Nephron progenitor cell (in vitro differentiated cells): ENCODE measurements at regions not wholly inside any gene's neighbourhood (a gene's known extent, or its start where the extent isn't known, plus 50 kb on each side); places are given as distances from the start of the nearest gene placed in this dataset.
A peak's percentile ranks its signal among the peaks of the same experiment; 100 is the strongest.

Source experiments
- DNase-seq: peaks from one replicate; pipeline ENCODE4 v3.0.0; 2021
- H3K27ac Mint-ChIP-seq: 2 replicates; pipeline ENCODE4 v1.8.0; 2021; ENCODE audit warnings: mild to moderate bottlenecking, moderate library complexity, mixed read lengths
- H3K27me3 Mint-ChIP-seq: 2 replicates; pipeline ENCODE4 v1.8.0; 2021; ENCODE audit warnings: mild to moderate bottlenecking, low read depth, mixed read lengths; ENCODE audit not compliant: poor library complexity
- H3K36me3 Mint-ChIP-seq: 2 replicates; pipeline ENCODE4 v1.8.0; 2021; ENCODE audit warnings: low read depth, mixed read lengths
- H3K4me1 Mint-ChIP-seq: 2 replicates; pipeline ENCODE4 v1.8.0; 2021; ENCODE audit warnings: mixed read lengths
- H3K4me3 Mint-ChIP-seq: 2 replicates; pipeline ENCODE4 v1.8.0; 2021; ENCODE audit warnings: mild to moderate bottlenecking, moderate library complexity, mixed read lengths
- H3K9me3 Mint-ChIP-seq: 2 replicates; pipeline ENCODE4 v1.8.0; 2021; ENCODE audit warnings: mild to moderate bottlenecking, moderate library complexity, mixed read lengths
- TF ChIP-seq, protein P1 (sequence below): fragments of 200-600 bp; sonication (generic); IDR thresholded peaks from 2 replicates; pipeline ENCODE4 v1.5.0; 2021; ENCODE audit warnings: antibody characterized with exemption

DNA sequence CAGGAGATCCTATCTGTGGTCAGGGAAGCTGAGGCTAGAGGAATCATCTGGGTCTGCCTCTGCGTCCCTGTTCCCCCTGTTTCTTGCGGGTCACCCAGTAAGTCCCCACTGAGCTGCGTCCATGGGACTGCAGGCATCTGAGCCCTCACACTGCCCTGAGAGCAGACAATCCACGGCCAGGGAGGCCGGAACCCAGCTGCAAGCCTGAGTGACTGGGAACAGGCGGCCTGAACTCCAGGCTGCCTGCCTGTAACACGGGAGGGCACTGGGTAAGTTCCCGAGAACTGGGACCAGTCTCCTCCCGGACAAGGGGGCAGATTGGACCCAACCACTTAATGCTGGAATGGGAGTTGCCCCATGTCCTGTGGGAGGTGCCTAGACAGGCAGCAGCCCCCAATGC lies 727.4 kb downstream of the BRD1 start:
- peaks cover 4% of the 10 kb centered on the region for H3K4me1 Mint-ChIP-seq
- no peak overlapping the region for H3K4me3 Mint-ChIP-seq
- H3K36me3 Mint-ChIP-seq = no peaks in the 10 kb centered on the region
- no peaks in the 10 kb centered on the region for H3K9me3 Mint-ChIP-seq
- TF ChIP-seq, protein P1, sequence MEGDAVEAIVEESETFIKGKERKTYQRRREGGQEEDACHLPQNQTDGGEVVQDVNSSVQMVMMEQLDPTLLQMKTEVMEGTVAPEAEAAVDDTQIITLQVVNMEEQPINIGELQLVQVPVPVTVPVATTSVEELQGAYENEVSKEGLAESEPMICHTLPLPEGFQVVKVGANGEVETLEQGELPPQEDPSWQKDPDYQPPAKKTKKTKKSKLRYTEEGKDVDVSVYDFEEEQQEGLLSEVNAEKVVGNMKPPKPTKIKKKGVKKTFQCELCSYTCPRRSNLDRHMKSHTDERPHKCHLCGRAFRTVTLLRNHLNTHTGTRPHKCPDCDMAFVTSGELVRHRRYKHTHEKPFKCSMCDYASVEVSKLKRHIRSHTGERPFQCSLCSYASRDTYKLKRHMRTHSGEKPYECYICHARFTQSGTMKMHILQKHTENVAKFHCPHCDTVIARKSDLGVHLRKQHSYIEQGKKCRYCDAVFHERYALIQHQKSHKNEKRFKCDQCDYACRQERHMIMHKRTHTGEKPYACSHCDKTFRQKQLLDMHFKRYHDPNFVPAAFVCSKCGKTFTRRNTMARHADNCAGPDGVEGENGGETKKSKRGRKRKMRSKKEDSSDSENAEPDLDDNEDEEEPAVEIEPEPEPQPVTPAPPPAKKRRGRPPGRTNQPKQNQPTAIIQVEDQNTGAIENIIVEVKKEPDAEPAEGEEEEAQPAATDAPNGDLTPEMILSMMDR = no peak
- peaks cover 24% of the 10 kb centered on the region for H3K27me3 Mint-ChIP-seq
- no peak for DNase-seq
- no peak overlapping the region for H3K27ac Mint-ChIP-seq

DNA sequence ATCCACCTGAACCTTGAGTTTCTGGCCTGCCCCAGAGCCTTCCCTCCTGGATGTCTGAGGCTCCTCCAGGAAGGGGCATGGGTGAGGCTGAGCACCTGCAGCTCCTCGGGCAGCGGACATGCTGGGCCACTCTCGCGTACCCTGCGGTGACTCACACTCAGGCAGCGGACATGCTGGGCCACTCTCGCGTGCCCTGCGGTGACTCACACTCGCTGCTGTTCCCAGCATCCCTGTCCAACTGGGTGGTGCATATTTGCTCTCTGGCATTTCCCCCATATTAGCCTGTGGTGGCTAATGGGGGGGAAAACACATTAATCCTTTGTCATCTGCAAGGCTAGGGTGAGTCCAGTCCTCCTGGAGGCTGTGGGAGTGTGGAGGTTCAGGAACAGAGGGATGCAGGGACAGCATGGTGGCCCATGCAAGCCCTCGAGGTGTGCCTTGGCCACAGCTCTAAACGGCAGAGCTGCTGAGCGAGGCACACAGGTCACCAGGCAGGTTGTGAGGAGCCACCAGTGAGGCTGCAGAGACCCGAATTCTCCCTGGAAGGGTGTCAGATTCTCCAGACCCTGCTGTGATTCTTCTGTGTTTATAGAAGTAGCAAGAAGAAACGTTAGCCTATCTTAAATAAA lies 728.1 kb downstream of the BRD1 start:
- TF ChIP-seq, protein P1 = no peak
- DNase-seq = no peak
- Mint-ChIP-seq H3K27ac (no peak overlapping the region), H3K4me1 (peaks cover 4% of the 10 kb centered on the region), H3K4me3 (no peak overlapping the region), H3K27me3 (peaks cover 23% of the 10 kb centered on the region), H3K9me3 (no peaks in the 10 kb centered on the region), H3K36me3 (no peaks in the 10 kb centered on the region)

DNA sequence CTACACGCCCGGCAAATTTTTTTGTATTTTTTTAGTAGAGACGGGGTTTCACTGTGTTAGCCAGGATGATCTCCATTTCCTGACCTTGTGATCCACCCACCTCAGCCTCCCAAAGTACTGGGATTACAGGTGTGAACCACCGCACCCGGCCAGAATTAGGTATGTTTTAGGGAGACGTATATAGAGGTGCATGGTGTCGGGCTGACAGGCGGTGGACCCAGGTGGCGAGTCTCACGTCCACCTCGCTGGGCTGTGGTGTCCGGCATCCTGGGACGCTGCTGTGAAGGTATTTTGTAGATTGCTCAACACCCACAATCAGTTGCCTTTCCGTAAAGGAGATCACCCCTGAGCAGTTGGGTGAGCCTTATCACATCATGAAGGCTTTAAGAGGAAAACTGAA lies 728.6 kb downstream of the BRD1 start:
- TF ChIP-seq, protein P1 = no peak
- Mint-ChIP-seq H3K9me3 (no peaks in the 10 kb centered on the region), H3K36me3 (no peaks in the 10 kb centered on the region), H3K27me3 (peaks cover 19% of the 10 kb centered on the region), H3K4me3 (no peak overlapping the region), H3K4me1 (peaks cover 4% of the 10 kb centered on the region), H3K27ac (no peak overlapping the region)
- DNase-seq = no peak

DNA sequence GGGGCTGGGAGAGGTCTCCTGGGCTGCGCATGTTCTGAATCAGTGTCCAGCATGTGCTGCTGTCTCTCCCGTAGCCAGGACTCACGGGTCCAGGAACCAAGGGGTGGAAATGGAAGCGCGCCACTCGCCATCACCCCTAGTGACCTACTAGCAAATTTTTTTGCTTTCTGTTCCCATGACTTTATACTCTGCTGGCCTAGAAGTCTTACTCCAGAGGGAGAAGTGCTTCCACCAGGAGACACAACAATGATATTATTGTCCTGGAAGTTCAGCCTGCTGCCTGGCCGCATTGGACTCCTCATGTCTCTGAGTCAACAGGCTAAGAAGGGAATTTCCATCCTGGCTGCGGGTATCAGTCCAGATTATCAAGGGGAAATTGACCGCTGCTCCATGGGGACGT lies 729.7 kb downstream of the BRD1 start:
- Mint-ChIP-seq H3K27me3 (peaks cover 21% of the 10 kb centered on the region), H3K27ac (peak overlapping the region; percentile 66), H3K4me3 (no peak overlapping the region), H3K4me1 (peaks cover 6% of the 10 kb centered on the region), H3K36me3 (no peaks in the 10 kb centered on the region), H3K9me3 (no peaks in the 10 kb centered on the region)
- TF ChIP-seq, protein P1 = no peak
- DNase-seq = no peak

DNA sequence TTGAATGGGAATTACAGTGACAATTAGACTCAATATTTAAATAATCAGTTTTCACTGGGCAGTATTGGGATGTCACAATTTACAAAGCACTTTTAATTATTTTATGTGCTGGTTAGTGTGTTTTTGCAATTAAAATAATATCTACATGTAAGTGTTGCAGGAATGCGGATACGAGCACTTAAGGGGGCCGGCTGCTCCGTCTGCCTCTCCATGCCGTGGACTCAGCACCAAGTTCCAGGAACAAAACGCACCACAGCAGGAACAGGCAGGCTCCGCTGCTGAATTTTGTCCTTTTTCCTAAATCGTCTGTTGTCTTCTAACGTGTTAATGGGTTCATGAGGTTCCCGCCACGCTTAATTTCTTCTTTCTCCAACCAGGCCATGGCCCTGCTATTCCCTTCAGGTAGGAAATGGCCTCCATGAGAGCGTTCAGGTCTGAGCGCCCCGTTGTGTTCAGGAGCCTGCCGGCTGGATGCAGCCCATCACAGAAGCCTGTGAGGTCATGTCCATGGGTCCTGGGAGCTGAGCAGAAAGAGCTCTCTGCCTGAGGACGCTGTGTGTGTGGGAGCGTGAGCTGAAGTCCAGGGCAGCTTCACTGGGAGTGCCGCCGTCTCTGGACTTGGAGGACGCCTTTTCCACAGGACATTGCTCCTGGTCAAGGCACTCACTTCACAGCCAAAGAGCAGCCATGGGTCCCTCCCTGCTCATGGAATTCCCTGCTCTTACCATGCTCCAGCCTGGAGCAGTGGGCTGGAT lies 730.3 kb downstream of the BRD1 start:
- peaks cover 23% of the 10 kb centered on the region for H3K27me3 Mint-ChIP-seq

More for the DNA sequence above, 730.3 kb downstream of the BRD1 start:
- Mint-ChIP-seq H3K27ac (no peak overlapping the region), H3K4me3 (no peak overlapping the region), H3K4me1 (peaks cover 8% of the 10 kb centered on the region), H3K9me3 (no peaks in the 10 kb centered on the region), H3K36me3 (no peaks in the 10 kb centered on the region)
- DNase-seq = no peak
- TF ChIP-seq, protein P1 = no peak
